Activated CD4-positive, alpha-beta T cell treated with anti-CD3 and anti-CD28 coated beads for 4 hours (primary cell): ENCODE measurements at regions not wholly inside any gene's neighbourhood (a gene's known extent, or its start where the extent isn't known, plus 50 kb on each side); places are given as distances from the start of the nearest gene placed in this dataset.

Experiments
- DNase-seq, 2 donors: peaks; one replicate each; pipeline ENCODE4 v3.0.0-alpha.2; 2020

- DNase-seq: no peak
These were observed 222.3 kb downstream of the ETS1 start for GRCh38 chr11:128365044-128365443.

- DNase-seq: no peak
These were observed 225.8 kb downstream of the ETS1 start for GRCh38 chr11:128361451-128362020.

- DNase-seq: no peak
These were observed 227.8 kb downstream of the ETS1 start for GRCh38 chr11:128359515-128359914.

GRCh38 chr11:128357073-128357472, 230.3 kb downstream of the ETS1 start:
- DNase-seq: no peak

GRCh38 chr11:128355558-128355957, 231.8 kb downstream of the ETS1 start:
- DNase-seq: no peak

GRCh38 chr11:128354476-128354875, 232.9 kb downstream of the ETS1 start:
- no peak for DNase-seq

GRCh38 chr11:128351168-128351567, 236.2 kb downstream of the ETS1 start:
- DNase-seq: no peak

- DNase-seq: no peak
These were observed 237.6 kb downstream of the ETS1 start for GRCh38 chr11:128349650-128350299.

GRCh38 chr11:128346804-128347203, 240.6 kb downstream of the ETS1 start:
- peak in 1 of 2 donors; percentile 42 for DNase-seq

- no peak for DNase-seq
These were observed 242.0 kb downstream of the ETS1 start for GRCh38 chr11:128345316-128345715.

GRCh38 chr11:128343870-128344269, 243.5 kb downstream of the ETS1 start:
- DNase-seq: no peak

- DNase-seq: no peak
These were observed 244.2 kb downstream of the ETS1 start for GRCh38 chr11:128343135-128343514.

- DNase-seq: peak; percentile 51 to 52
These were observed 244.7 kb downstream of the ETS1 start for GRCh38 chr11:128342511-128343134.

- peak; percentile 53 to 59 for DNase-seq
These were observed 245.8 kb downstream of the ETS1 start for GRCh38 chr11:128341280-128342248.

- DNase-seq: no peak
These were observed 247.6 kb downstream of the ETS1 start for GRCh38 chr11:128339792-128340191.

- DNase-seq: no peak
These were observed 248.5 kb downstream of the ETS1 start for GRCh38 chr11:128338811-128339210.

GRCh38 chr11:128336203-128336602, 251.2 kb downstream of the ETS1 start:
- no peak for DNase-seq

GRCh38 chr11:128335729-128336128, 251.6 kb downstream of the ETS1 start:
- DNase-seq: no peak

- no peak for DNase-seq
These were observed 252.9 kb downstream of the ETS1 start for GRCh38 chr11:128334311-128335044.

GRCh38 chr11:128331317-128331716, 256.0 kb downstream of the ETS1 start:
- peak in 1 of 2 donors; percentile 26 for DNase-seq

GRCh38 chr11:128330203-128330602, 257.2 kb downstream of the ETS1 start:
- DNase-seq: no peak

GRCh38 chr11:128328955-128329551, 258.3 kb downstream of the ETS1 start:
- DNase-seq: peak; percentile 23 to 34
